ENCODE measurements at regions not wholly inside any gene's neighbourhood (a gene's known extent, or its start where the extent isn't known, plus 50 kb on each side); places are given as distances from the start of the nearest gene placed in this dataset.

DNA sequence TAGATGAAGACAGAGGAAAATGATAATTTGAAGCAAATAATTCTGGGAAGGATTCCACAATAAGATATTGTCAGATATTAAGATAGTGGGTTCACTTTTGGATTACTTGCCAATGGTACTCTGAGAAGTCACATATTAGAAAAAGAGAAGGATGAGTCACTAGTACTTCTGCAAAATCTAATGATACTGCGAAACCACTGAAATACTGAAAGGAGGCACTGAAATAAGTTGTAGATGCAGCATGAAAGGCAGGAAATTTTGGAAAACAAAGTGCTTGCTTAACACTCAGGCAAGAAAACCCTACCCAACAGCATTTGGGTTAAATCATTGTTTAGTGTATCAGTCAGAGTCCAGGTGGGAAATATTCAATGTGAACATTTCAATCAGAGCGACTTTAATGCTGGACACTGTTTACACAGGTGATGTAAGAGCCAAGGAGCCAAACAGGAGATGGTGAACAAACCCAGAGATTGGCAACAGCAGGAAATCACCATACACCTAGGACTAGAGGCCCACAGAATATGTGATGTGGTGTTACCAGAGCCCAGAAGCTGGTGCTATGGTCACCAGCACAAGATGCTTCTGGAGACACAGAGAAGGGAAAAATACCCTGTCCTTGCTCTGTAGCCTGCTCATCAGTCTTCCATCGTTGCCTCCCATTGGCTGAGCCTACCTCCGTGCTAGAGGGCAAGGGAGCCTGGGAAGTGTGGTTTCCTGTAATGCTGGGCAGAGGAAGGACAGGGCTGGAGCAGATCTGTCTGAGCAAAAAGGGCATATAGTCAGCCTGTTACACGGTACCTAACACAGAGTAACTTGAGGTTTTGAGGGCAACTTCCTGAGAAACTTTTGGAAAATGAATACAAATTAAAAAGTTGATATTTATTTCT, 204.7 kb upstream of the ITGA4 start:
- Histone ChIP-seq H3K27ac (ENCODE audit: low read depth, low read length) (no peak overlapping the region), H3K36me3 (ENCODE audit: control insufficient read depth in 3 of 3, insufficient read depth in 3 of 3, low read length in 3 of 3) (no peaks in the 10 kb centered on the region), H3K27me3 (ENCODE audit: control insufficient read depth in 3 of 3, insufficient read depth in 3 of 3, low read length in 3 of 3) (no peaks in the 10 kb centered on the region), H3K9me3 (ENCODE audit: control insufficient read depth in 3 of 3, low read length in 3 of 3) (no peaks in the 10 kb centered on the region), H3K4me3 (ENCODE audit: low read length in 3 of 3) (no peak overlapping the region), H3K9ac (ENCODE audit: low read depth in 1 of 3, low read length in 3 of 3) (no peak overlapping the region), H3K4me1 (ENCODE audit: control insufficient read depth in 3 of 3, insufficient read depth in 3 of 3, low read length in 3 of 3) (no peaks in the 10 kb centered on the region)

DNA sequence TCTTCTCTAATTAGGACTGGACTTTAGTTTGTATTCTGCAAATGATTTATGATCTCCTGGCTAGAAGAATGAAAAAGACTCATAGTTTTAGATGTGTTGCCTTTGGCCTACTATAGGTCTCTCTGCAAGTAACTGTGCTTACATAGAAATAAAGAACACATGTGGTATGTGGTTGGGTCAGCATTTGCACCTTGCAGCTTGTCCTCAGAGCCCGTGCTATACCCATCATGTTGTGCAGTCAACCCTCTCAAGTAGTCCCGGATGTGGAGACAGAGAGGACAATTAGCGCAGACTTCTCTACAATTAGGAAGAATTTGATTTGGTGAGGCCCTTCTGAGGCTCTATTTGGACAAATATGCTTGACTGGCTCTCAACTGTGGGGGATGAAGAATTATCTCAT, 203.7 kb upstream of the ITGA4 start:
- Histone ChIP-seq H3K9me3 (ENCODE audit: control insufficient read depth in 3 of 3, low read length in 3 of 3) (no peaks in the 10 kb centered on the region), H3K27ac (ENCODE audit: low read depth, low read length) (no peak overlapping the region), H3K9ac (ENCODE audit: low read depth in 1 of 3, low read length in 3 of 3) (no peak overlapping the region), H3K27me3 (ENCODE audit: control insufficient read depth in 3 of 3, insufficient read depth in 3 of 3, low read length in 3 of 3) (no peaks in the 10 kb centered on the region), H3K4me3 (ENCODE audit: low read length in 3 of 3) (no peak overlapping the region), H3K36me3 (ENCODE audit: control insufficient read depth in 3 of 3, insufficient read depth in 3 of 3, low read length in 3 of 3) (no peaks in the 10 kb centered on the region), H3K4me1 (ENCODE audit: control insufficient read depth in 3 of 3, insufficient read depth in 3 of 3, low read length in 3 of 3) (no peaks in the 10 kb centered on the region)

DNA sequence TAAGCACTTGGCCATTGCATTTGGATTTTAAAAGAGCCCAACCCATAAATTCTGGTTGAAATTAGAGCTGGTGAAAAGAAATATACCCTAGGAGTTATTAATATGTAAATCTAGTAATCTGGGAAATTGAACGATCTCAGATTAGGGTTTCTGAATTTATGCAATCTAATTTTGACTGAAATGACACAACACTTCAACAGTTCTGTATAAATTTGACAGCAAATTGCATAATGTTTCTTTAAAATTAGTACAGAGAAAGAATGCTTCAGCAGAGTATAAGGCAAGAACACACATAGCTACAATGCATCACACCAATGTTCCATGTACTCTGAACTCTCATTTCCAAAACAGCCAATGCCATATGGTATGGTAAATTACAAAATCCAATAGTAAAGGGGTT, 201.5 kb upstream of the ITGA4 start:
- Histone ChIP-seq H3K27ac (ENCODE audit: low read depth, low read length) (no peak overlapping the region), H3K27me3 (ENCODE audit: control insufficient read depth in 3 of 3, insufficient read depth in 3 of 3, low read length in 3 of 3) (no peaks in the 10 kb centered on the region), H3K9me3 (ENCODE audit: control insufficient read depth in 3 of 3, low read length in 3 of 3) (no peaks in the 10 kb centered on the region), H3K4me3 (ENCODE audit: low read length in 3 of 3) (no peak overlapping the region), H3K9ac (ENCODE audit: low read depth in 1 of 3, low read length in 3 of 3) (no peak overlapping the region), H3K36me3 (ENCODE audit: control insufficient read depth in 3 of 3, insufficient read depth in 3 of 3, low read length in 3 of 3) (no peaks in the 10 kb centered on the region), H3K4me1 (ENCODE audit: control insufficient read depth in 3 of 3, insufficient read depth in 3 of 3, low read length in 3 of 3) (no peaks in the 10 kb centered on the region)

DNA sequence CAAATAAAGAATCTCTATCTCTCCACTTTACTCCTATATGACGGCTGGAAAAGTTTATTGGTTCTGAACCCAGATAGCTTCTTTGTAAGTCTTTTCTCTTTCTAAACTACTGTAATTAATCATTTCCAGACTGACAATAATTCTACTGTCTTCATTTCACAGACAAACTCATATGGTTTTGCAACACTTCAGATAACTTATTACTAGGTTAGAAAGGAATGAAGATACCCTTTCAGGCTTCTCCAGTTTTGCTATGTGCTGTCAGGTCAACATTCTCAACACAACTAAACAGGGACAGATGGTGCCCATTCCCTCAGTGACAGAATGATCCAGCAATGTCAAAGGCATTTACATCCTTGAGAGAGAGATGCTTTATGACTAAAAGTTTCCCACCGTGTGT, 198.5 kb upstream of the ITGA4 start:
- Histone ChIP-seq H3K27ac (ENCODE audit: low read depth, low read length) (no peak overlapping the region), H3K4me3 (ENCODE audit: low read length in 3 of 3) (no peak overlapping the region), H3K27me3 (ENCODE audit: control insufficient read depth in 3 of 3, insufficient read depth in 3 of 3, low read length in 3 of 3) (no peaks in the 10 kb centered on the region), H3K9me3 (ENCODE audit: control insufficient read depth in 3 of 3, low read length in 3 of 3) (no peaks in the 10 kb centered on the region), H3K36me3 (ENCODE audit: control insufficient read depth in 3 of 3, insufficient read depth in 3 of 3, low read length in 3 of 3) (no peaks in the 10 kb centered on the region), H3K4me1 (ENCODE audit: control insufficient read depth in 3 of 3, insufficient read depth in 3 of 3, low read length in 3 of 3) (no peaks in the 10 kb centered on the region), H3K9ac (ENCODE audit: low read depth in 1 of 3, low read length in 3 of 3) (no peak overlapping the region)

DNA sequence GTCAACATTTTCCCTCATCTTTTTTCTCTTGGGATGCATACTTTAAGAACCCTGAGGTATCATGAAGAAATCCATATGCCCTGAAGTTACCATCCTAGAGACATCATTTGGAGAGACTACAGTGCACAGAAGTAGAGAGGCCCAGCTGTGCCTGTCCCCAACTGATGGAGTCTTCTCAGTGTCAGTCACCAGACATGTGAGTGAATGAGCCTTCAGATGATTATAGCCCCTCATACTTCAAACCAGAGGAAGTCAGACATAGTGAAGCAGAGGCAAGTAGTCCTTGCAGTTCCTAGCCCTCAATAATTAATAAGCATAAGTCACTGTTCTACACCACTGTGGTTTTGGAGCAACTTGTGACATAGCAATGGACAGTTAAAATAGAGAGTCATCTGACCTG, 194.4 kb upstream of the ITGA4 start:
- H3K4me3 ChIP-seq (ENCODE audit: low read length in 3 of 3), result no peak overlapping the region
- no peaks in the 10 kb centered on the region for H3K9me3 ChIP-seq (ENCODE audit: control insufficient read depth in 3 of 3, low read length in 3 of 3)
- H3K27ac ChIP-seq (ENCODE audit: low read depth, low read length), result no peak overlapping the region
- no peaks in the 10 kb centered on the region for H3K27me3 ChIP-seq (ENCODE audit: control insufficient read depth in 3 of 3, insufficient read depth in 3 of 3, low read length in 3 of 3)
- no peaks in the 10 kb centered on the region for H3K4me1 ChIP-seq (ENCODE audit: control insufficient read depth in 3 of 3, insufficient read depth in 3 of 3, low read length in 3 of 3)
- H3K36me3 ChIP-seq (ENCODE audit: control insufficient read depth in 3 of 3, insufficient read depth in 3 of 3, low read length in 3 of 3), result no peaks in the 10 kb centered on the region
- H3K9ac ChIP-seq (ENCODE audit: low read depth in 1 of 3, low read length in 3 of 3), result no peak overlapping the region

DNA sequence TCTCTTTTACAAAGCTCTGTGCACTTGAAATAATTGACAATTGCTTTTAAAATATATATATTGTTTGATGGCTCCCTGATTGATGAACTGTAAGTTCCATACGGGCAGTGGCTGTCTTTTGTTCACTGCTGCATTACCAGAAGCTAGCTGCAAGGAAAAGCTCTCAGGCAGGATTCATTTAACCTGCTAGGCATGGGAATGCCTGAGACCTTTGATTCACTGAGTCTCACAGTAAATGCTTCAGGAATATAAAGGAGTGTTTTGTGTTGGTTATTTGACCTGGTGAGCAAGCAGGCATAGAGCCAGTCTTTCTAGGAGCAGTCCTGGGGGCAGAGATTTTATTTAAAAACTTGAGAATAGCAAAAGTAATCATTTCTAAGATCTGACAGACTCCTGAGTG, 193.2 kb upstream of the ITGA4 start:
- no peak overlapping the region for H3K9ac ChIP-seq (ENCODE audit: low read depth in 1 of 3, low read length in 3 of 3)
- no peak overlapping the region for H3K4me3 ChIP-seq (ENCODE audit: low read length in 3 of 3)
- no peaks in the 10 kb centered on the region for H3K4me1 ChIP-seq (ENCODE audit: control insufficient read depth in 3 of 3, insufficient read depth in 3 of 3, low read length in 3 of 3)
- H3K36me3 ChIP-seq (ENCODE audit: control insufficient read depth in 3 of 3, insufficient read depth in 3 of 3, low read length in 3 of 3), result no peaks in the 10 kb centered on the region
- H3K27me3 ChIP-seq (ENCODE audit: control insufficient read depth in 3 of 3, insufficient read depth in 3 of 3, low read length in 3 of 3), result no peaks in the 10 kb centered on the region
- H3K27ac ChIP-seq (ENCODE audit: low read depth, low read length), result no peak overlapping the region
- no peaks in the 10 kb centered on the region for H3K9me3 ChIP-seq (ENCODE audit: control insufficient read depth in 3 of 3, low read length in 3 of 3)

DNA sequence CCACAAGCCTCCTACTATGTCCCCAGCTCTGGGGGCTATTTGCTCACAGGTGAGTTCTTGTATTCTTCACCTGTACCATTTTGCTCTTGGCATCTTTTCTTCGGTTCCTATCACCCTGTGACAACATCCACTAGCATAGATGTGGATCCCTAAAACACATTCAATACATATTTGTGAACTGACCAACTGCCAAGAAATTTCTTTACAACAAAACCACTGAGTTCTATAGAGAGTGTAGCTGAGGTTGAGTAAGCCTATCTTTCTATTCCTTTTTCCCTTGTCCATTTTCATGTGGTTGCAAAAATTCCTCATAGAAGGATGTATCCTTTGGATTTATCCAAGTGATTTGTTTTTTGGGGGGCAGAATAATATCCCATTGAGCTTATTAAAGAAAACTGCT, 192.7 kb upstream of the ITGA4 start:
- no peaks in the 10 kb centered on the region for H3K36me3 ChIP-seq (ENCODE audit: control insufficient read depth in 3 of 3, insufficient read depth in 3 of 3, low read length in 3 of 3)
- no peaks in the 10 kb centered on the region for H3K27me3 ChIP-seq (ENCODE audit: control insufficient read depth in 3 of 3, insufficient read depth in 3 of 3, low read length in 3 of 3)
- no peak overlapping the region for H3K4me3 ChIP-seq (ENCODE audit: low read length in 3 of 3)
- H3K9ac ChIP-seq (ENCODE audit: low read depth in 1 of 3, low read length in 3 of 3), result no peak overlapping the region
- H3K27ac ChIP-seq (ENCODE audit: low read depth, low read length), result no peak overlapping the region
- H3K9me3 ChIP-seq (ENCODE audit: control insufficient read depth in 3 of 3, low read length in 3 of 3), result no peaks in the 10 kb centered on the region
- H3K4me1 ChIP-seq (ENCODE audit: control insufficient read depth in 3 of 3, insufficient read depth in 3 of 3, low read length in 3 of 3), result no peaks in the 10 kb centered on the region

DNA sequence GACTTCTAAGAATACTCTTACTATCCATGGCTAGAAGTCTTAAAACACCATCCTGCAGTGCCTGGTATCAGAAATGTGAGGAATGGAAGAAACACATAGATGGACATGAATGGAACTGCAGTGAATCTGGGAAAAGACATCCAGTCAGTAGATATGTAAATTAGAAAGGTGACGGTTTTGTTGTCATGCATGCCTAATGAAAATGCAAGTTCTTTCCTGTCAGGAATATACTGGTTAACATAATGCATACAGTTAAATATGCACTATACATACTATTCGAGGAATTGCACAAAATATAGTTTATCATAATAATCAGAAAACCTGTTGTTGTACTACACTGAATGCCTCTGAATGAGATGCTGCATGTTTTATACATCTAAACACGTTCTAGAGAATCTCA, 190.6 kb upstream of the ITGA4 start:
- H3K27ac ChIP-seq (ENCODE audit: low read depth, low read length), result no peak overlapping the region
- no peaks in the 10 kb centered on the region for H3K4me1 ChIP-seq (ENCODE audit: control insufficient read depth in 3 of 3, insufficient read depth in 3 of 3, low read length in 3 of 3)
- no peaks in the 10 kb centered on the region for H3K36me3 ChIP-seq (ENCODE audit: control insufficient read depth in 3 of 3, insufficient read depth in 3 of 3, low read length in 3 of 3)
- no peaks in the 10 kb centered on the region for H3K27me3 ChIP-seq (ENCODE audit: control insufficient read depth in 3 of 3, insufficient read depth in 3 of 3, low read length in 3 of 3)
- no peak overlapping the region for H3K9ac ChIP-seq (ENCODE audit: low read depth in 1 of 3, low read length in 3 of 3)
- no peak overlapping the region for H3K4me3 ChIP-seq (ENCODE audit: low read length in 3 of 3)
- no peaks in the 10 kb centered on the region for H3K9me3 ChIP-seq (ENCODE audit: control insufficient read depth in 3 of 3, low read length in 3 of 3)

DNA sequence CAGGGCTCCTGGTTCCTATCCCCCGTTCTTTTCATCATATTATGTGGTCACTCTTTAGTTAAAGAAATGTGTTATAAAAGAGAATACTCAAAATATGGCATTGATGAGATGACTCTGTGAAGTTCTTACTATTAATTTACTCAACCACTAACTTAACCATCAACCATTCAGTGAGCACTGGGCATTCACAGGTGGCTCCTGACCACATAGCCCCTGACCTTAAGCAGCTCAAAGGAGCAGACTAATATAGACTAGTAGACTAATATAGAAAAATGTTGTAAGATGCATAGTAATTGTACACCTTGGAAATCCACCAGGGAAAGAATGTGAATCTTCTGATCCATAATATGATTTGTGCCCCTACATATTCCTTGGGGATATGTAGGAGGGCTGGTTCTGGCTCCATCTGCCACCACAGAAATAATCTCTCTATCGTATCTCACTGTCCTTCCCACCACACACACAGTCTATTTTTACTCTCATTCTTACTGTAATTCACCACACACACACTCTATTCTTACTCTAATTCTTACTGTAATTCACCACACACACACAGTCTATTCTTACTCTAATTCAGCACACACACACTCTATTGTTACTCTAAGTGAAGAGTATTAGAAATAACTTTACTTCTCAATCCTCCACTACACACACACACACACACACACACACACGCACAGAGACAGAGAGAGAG, 188.9 kb upstream of the ITGA4 start:
- Histone ChIP-seq H3K36me3 (ENCODE audit: control insufficient read depth in 3 of 3, insufficient read depth in 3 of 3, low read length in 3 of 3) (no peaks in the 10 kb centered on the region), H3K4me3 (ENCODE audit: low read length in 3 of 3) (no peak overlapping the region), H3K4me1 (ENCODE audit: control insufficient read depth in 3 of 3, insufficient read depth in 3 of 3, low read length in 3 of 3) (no peaks in the 10 kb centered on the region), H3K27me3 (ENCODE audit: control insufficient read depth in 3 of 3, insufficient read depth in 3 of 3, low read length in 3 of 3) (no peaks in the 10 kb centered on the region), H3K9ac (ENCODE audit: low read depth in 1 of 3, low read length in 3 of 3) (no peak overlapping the region), H3K27ac (ENCODE audit: low read depth, low read length) (no peak overlapping the region), H3K9me3 (ENCODE audit: control insufficient read depth in 3 of 3, low read length in 3 of 3) (no peaks in the 10 kb centered on the region)

DNA sequence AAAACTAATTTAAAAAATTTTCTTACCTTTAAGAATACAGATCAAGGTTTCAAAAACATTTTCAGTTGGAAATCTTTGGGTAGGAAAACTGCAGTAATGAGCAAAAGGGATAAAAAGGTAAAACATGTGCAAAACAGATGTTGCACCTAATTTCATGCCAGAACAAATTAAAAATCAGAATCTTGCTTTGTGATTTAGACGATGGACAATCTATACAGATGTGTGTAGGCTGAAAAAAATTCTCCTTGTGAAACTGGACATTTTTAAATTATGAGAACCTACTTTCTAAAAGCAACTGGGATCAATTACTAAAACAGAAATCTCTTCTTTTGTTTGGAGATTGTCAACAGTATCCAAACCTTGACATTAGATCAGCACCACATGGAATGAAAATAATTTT, 183.2 kb upstream of the ITGA4 start:
- Histone ChIP-seq H3K9me3 (ENCODE audit: control insufficient read depth in 3 of 3, low read length in 3 of 3) (no peaks in the 10 kb centered on the region), H3K4me1 (ENCODE audit: control insufficient read depth in 3 of 3, insufficient read depth in 3 of 3, low read length in 3 of 3) (no peaks in the 10 kb centered on the region), H3K27ac (ENCODE audit: low read depth, low read length) (no peak overlapping the region), H3K9ac (ENCODE audit: low read depth in 1 of 3, low read length in 3 of 3) (no peak overlapping the region), H3K27me3 (ENCODE audit: control insufficient read depth in 3 of 3, insufficient read depth in 3 of 3, low read length in 3 of 3) (no peaks in the 10 kb centered on the region), H3K4me3 (ENCODE audit: low read length in 3 of 3) (no peak overlapping the region), H3K36me3 (ENCODE audit: control insufficient read depth in 3 of 3, insufficient read depth in 3 of 3, low read length in 3 of 3) (no peaks in the 10 kb centered on the region)
